Prostate gland (tissue), 2 donors: ENCODE measurements at regions not wholly inside any gene's neighbourhood (a gene's known extent, or its start where the extent isn't known, plus 50 kb on each side); places are given as distances from the start of the nearest gene placed in this dataset.

ENCODE experiments used
- POLR2A ChIP-seq: fragments of 450-650 bp; IDR thresholded peaks from one replicate; pipeline ENCODE4 v1.6.1; 2016; ENCODE audit warnings: antibody characterized with exemption, mild to moderate bottlenecking
- TF ChIP-seq, protein P1 (sequence below), 4 experiments: fragments of 200-600 bp in 2 of 4; fragments of 450-650 bp in 2 of 4; sonication (generic) in 2 of 4; IDR thresholded peaks; 1 replicate in 3 of 4; 2 replicates in 1 of 4; pipeline ENCODE4 v1.5.1; 2016 to 2019; ENCODE audit warnings: antibody characterized with exemption in 4 of 4, mild to moderate bottlenecking in 2 of 4, moderate library complexity in 2 of 4

GRCh38 chr4:28062562-28062961, 1201.9 kb downstream of the STIM2 start:
- TF ChIP-seq, protein P1, sequence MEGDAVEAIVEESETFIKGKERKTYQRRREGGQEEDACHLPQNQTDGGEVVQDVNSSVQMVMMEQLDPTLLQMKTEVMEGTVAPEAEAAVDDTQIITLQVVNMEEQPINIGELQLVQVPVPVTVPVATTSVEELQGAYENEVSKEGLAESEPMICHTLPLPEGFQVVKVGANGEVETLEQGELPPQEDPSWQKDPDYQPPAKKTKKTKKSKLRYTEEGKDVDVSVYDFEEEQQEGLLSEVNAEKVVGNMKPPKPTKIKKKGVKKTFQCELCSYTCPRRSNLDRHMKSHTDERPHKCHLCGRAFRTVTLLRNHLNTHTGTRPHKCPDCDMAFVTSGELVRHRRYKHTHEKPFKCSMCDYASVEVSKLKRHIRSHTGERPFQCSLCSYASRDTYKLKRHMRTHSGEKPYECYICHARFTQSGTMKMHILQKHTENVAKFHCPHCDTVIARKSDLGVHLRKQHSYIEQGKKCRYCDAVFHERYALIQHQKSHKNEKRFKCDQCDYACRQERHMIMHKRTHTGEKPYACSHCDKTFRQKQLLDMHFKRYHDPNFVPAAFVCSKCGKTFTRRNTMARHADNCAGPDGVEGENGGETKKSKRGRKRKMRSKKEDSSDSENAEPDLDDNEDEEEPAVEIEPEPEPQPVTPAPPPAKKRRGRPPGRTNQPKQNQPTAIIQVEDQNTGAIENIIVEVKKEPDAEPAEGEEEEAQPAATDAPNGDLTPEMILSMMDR (IDR thresholded peaks at IDR 0.05), result no peak
- TF ChIP-seq POLR2A, result no peak
